ENCODE measurements at regions not wholly inside any gene's neighbourhood (a gene's known extent, or its start where the extent isn't known, plus 50 kb on each side); places are given as distances from the start of the nearest gene placed in this dataset.

DNA sequence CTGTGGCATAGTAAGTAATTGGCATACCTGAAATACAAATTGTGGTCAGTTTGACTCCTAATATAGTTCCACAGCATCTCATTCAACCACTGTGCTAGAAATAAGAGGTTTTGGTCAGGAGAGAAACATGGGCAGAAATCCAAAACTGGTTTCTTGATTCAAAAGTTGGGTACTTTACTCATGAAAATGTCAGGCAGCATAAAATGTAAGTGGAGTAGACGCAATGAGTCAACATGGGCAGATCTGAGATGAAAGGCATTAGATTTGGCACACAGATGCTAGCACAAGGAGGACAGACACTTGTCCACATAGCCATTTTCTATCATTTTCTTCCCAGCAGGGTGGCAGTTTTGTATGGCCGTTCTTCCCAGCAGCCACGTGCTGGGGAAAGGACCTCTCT, 255.8 kb upstream of the CDIN1 start:
- intact Hi-C loops (cut with micrococcal nuclease; ENCODE audit: unreplicated experiment) = no loop called here
- no TSS peak for BruUV-seq (replicated peaks)
- H3K4me1 ChIP-seq (replicated peaks; ENCODE audit: insufficient read depth) = no peaks in the 10 kb centered on the region
- CTCF ChIA-PET = no interaction called here
- H3K27me3 ChIP-seq (ENCODE audit: insufficient read depth, low read depth) = no peaks in the 10 kb centered on the region
- no peak overlapping the region for H3K4me3 ChIP-seq
- H3K4me2 ChIP-seq = no peak overlapping the region
- no peaks in the 10 kb centered on the region for H3F3A ChIP-seq (ENCODE audit: insufficient read depth, low read depth)
- POLR2A ChIA-PET (ENCODE audit: unreplicated experiment) = no interaction called here
- no peak for TF ChIP-seq EZH2 (IDR thresholded peaks at IDR 0.05; ENCODE audit: low read depth)
- TF ChIP-seq, protein P1, sequence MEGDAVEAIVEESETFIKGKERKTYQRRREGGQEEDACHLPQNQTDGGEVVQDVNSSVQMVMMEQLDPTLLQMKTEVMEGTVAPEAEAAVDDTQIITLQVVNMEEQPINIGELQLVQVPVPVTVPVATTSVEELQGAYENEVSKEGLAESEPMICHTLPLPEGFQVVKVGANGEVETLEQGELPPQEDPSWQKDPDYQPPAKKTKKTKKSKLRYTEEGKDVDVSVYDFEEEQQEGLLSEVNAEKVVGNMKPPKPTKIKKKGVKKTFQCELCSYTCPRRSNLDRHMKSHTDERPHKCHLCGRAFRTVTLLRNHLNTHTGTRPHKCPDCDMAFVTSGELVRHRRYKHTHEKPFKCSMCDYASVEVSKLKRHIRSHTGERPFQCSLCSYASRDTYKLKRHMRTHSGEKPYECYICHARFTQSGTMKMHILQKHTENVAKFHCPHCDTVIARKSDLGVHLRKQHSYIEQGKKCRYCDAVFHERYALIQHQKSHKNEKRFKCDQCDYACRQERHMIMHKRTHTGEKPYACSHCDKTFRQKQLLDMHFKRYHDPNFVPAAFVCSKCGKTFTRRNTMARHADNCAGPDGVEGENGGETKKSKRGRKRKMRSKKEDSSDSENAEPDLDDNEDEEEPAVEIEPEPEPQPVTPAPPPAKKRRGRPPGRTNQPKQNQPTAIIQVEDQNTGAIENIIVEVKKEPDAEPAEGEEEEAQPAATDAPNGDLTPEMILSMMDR (conservative IDR thresholded peaks at IDR 0.05) = no peak
- H2AFZ ChIP-seq = no peak overlapping the region
- no peaks in the 10 kb centered on the region for H3K9me3 ChIP-seq (ENCODE audit: insufficient read depth, low read depth)
- no peaks in the 10 kb centered on the region for H3K79me2 ChIP-seq (ENCODE audit: low read depth)
- no peak overlapping the region for H3K27ac ChIP-seq
- H3K36me3 ChIP-seq (ENCODE audit: low read depth) = no peaks in the 10 kb centered on the region
- DNase-seq = no peak
- H3K9me2 ChIP-seq (ENCODE audit: insufficient read depth) = no peaks in the 10 kb centered on the region
- no peaks in the 10 kb centered on the region for H4K20me1 ChIP-seq (ENCODE audit: insufficient read depth)

DNA sequence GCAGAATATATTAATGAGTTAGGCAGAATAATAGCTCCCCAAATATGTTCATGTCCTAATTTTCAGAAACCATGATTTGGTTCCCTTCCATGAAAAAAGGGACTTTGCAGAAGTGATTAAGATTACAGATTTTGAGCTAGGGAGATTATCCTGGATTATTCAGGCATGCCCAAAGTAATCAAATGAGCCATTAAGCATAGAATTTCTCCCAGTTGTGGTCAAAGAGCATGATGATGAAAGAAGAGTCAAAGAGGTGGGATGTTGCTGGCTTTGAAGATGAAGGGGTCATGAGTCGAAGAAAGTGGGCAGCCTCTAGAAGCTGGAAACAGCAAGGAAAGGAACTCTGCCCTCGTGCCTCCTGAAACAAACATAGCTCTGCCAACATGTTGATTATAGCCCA, 254.2 kb upstream of the CDIN1 start:
- no peak overlapping the region for H3K27ac ChIP-seq

DNA sequence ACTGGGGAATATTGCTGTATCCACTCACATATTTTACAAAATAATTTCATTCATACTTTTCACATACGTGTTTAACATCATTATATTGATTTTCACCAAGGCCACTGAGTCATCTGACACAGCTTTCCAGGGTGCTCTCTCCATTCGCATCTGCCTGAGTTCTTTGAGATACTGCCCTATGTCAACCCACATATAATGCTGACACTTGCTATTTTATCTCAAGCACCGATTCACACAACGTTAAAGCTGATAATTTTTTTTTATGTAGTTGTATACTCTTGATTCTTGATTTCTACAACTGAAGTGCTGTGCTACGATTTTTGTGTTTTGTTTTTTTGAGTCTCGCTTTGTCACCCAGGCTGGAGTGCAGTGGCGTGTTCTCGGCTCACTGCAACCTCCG, 249.8 kb upstream of the CDIN1 start:
- Histone ChIP-seq H3F3A (ENCODE audit: insufficient read depth, low read depth) (no peaks in the 10 kb centered on the region), H3K79me2 (ENCODE audit: low read depth) (no peaks in the 10 kb centered on the region), H3K4me3 (no peak overlapping the region), H3K27ac (no peak overlapping the region), H3K9me3 (ENCODE audit: insufficient read depth, low read depth) (no peaks in the 10 kb centered on the region), H3K9me2 (ENCODE audit: insufficient read depth) (no peaks in the 10 kb centered on the region), H3K4me2 (no peak overlapping the region), H4K20me1 (ENCODE audit: insufficient read depth) (no peaks in the 10 kb centered on the region), H2AFZ (no peak overlapping the region), H3K36me3 (ENCODE audit: low read depth) (no peaks in the 10 kb centered on the region), H3K27me3 (ENCODE audit: insufficient read depth, low read depth) (no peaks in the 10 kb centered on the region), H3K4me1 (replicated peaks; ENCODE audit: insufficient read depth) (no peaks in the 10 kb centered on the region)
- intact Hi-C loops (cut with micrococcal nuclease; ENCODE audit: unreplicated experiment) = no loop called here
- ChIA-PET CTCF (no interaction called here), POLR2A (ENCODE audit: unreplicated experiment) (no interaction called here)
- TF ChIP-seq, protein P1 (conservative IDR thresholded peaks at IDR 0.05) = no peak
- no peak for TF ChIP-seq EZH2 (IDR thresholded peaks at IDR 0.05; ENCODE audit: low read depth)
- no peak for DNase-seq
- BruUV-seq (replicated peaks) = no TSS peak

More for the DNA sequence above, 254.2 kb upstream of the CDIN1 start:
- CTCF ChIA-PET = no interaction called here
- Histone ChIP-seq H4K20me1 (ENCODE audit: insufficient read depth) (no peaks in the 10 kb centered on the region), H3K4me1 (replicated peaks; ENCODE audit: insufficient read depth) (no peaks in the 10 kb centered on the region), H3K4me2 (no peak overlapping the region), H3K79me2 (ENCODE audit: low read depth) (no peaks in the 10 kb centered on the region), H3K4me3 (no peak overlapping the region), H3K9me2 (ENCODE audit: insufficient read depth) (no peaks in the 10 kb centered on the region), H3K9me3 (ENCODE audit: insufficient read depth, low read depth) (no peaks in the 10 kb centered on the region), H3F3A (ENCODE audit: insufficient read depth, low read depth) (no peaks in the 10 kb centered on the region), H2AFZ (no peak overlapping the region), H3K27me3 (ENCODE audit: insufficient read depth, low read depth) (no peaks in the 10 kb centered on the region), H3K36me3 (ENCODE audit: low read depth) (no peaks in the 10 kb centered on the region)
- no peak for DNase-seq
- no peak for TF ChIP-seq EZH2 (IDR thresholded peaks at IDR 0.05; ENCODE audit: low read depth)
- TF ChIP-seq, protein P1 (conservative IDR thresholded peaks at IDR 0.05) = no peak
- no TSS peak for BruUV-seq (replicated peaks)
- intact Hi-C loops (cut with micrococcal nuclease; ENCODE audit: unreplicated experiment) = no loop called here
- POLR2A ChIA-PET (ENCODE audit: unreplicated experiment) = no interaction called here

Measured in PC-9 (cell line).